ENCODE measurements at regions not wholly inside any gene's neighbourhood (a gene's known extent, or its start where the extent isn't known, plus 50 kb on each side); places are given as distances from the start of the nearest gene placed in this dataset.

GRCh38 chr14:101135796-101136742 lies 232.5 kb upstream of the RTL1 start:
- DNase-seq (ENCODE audit: low spot score): no peak

- no peak for DNase-seq (ENCODE audit: low spot score)
These were observed 233.7 kb upstream of the RTL1 start for GRCh38 chr14:101137234-101137633.

DNA sequence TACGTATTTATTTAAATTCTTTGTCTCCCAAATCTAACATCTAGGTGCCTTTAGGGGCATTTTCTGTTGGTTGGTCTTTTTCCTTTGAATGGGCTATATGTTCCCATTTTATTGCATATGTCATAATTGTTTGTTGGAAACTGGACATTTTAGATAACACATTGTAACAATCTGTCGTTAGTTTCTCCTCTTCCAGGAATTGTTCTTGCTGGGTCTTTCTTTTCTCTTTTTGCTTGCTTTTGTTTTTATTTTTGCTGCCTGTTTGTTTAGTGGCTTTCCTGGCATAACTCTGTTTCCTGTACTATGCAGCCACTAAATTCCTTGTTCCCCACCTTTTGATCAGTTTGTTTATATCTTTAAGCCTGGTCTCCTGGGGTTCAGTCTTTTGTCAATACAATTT lies 244.3 kb upstream of the RTL1 start:
- DNase-seq (ENCODE audit: low spot score): no peak

GRCh38 chr14:101150039-101150610 lies 246.6 kb upstream of the RTL1 start:
- DNase-seq (ENCODE audit: low spot score): no peak

GRCh38 chr14:101151226-101151926 lies 247.9 kb upstream of the RTL1 start:
- DNase-seq (ENCODE audit: low spot score): peak; percentile 29

- DNase-seq (ENCODE audit: low spot score): no peak
These were observed 248.4 kb upstream of the RTL1 start for GRCh38 chr14:101151927-101152305.

DNA sequence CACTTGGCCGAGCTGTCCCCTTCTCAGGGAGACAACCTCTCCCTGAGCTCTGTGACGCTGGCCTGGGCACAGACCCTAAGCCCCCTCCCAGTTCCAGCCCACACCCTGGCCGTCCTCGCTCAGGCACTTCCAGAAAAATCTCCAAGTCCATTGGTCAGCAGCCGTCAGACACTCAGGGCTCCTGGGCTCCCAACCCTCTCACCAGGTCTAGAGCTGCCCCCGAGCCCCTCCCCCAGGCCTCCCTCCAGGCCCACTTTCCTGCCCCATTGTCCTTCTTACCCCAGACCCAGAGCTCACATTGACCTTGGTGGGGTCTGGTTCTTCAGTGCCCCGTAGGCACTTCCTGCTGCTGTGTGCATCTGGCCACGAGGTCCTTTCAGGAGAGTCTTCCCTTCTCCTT lies 249.3 kb upstream of the RTL1 start:
- no peak for DNase-seq (ENCODE audit: low spot score)

GRCh38 chr14:101153691-101154090 lies 250.2 kb upstream of the RTL1 start:
- no peak for DNase-seq (ENCODE audit: low spot score)

DNA sequence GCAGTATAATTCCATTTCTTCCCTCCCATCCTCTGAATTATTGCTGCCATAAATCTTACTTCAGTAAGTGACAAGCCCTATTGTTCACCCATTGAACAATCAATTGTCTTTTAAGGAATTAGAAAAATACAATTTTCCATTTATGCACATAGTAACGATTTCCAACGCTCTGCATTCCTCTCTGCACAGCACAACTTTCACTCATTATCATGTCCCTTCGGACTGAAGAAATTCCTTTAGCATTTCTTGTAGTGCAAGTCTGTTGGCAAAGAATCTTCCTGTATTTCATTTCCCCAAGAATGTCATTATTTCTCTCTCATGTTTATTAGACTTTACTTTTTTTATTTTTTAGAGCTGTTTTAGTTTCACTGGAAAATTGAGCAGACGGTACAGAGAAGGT lies 252.1 kb upstream of the RTL1 start:
- no peak for DNase-seq (ENCODE audit: low spot score)

- no peak for DNase-seq (ENCODE audit: low spot score)
These were observed 263.9 kb upstream of the RTL1 start for GRCh38 chr14:101167428-101167827.

GRCh38 chr14:101169267-101169666 lies 265.7 kb upstream of the RTL1 start:
- no peak for DNase-seq (ENCODE audit: low spot score)

- no peak for DNase-seq (ENCODE audit: low spot score)
These were observed 268.1 kb upstream of the RTL1 start for GRCh38 chr14:101171650-101172049.

- no peak for DNase-seq (ENCODE audit: low spot score)
These were observed 270.4 kb upstream of the RTL1 start for GRCh38 chr14:101173698-101174521.

DNA sequence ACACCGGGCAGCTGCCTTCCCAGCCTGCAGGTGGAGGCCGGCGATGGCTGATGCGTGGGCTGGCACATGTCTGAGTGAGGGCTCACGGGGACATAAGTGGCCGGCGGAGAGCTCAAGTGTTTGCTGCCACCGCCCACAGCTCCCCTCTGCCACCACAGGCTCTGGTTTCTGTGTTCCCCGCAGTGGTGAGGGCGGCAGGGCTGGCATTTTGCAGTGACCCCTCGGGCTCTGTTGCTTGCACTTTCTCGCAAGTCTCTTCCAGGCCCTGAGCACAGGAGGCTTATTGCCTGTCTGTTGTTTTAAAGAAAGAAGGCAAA lies 271.0 kb upstream of the RTL1 start:
- no peak for DNase-seq (ENCODE audit: low spot score)

GRCh38 chr14:101174980-101175606 lies 271.6 kb upstream of the RTL1 start:
- no peak for DNase-seq (ENCODE audit: low spot score)

GRCh38 chr14:101175731-101176534 lies 272.4 kb upstream of the RTL1 start:
- no peak for DNase-seq (ENCODE audit: low spot score)

GRCh38 chr14:101176535-101177205 lies 273.1 kb upstream of the RTL1 start:
- DNase-seq (ENCODE audit: low spot score): no peak

DNA sequence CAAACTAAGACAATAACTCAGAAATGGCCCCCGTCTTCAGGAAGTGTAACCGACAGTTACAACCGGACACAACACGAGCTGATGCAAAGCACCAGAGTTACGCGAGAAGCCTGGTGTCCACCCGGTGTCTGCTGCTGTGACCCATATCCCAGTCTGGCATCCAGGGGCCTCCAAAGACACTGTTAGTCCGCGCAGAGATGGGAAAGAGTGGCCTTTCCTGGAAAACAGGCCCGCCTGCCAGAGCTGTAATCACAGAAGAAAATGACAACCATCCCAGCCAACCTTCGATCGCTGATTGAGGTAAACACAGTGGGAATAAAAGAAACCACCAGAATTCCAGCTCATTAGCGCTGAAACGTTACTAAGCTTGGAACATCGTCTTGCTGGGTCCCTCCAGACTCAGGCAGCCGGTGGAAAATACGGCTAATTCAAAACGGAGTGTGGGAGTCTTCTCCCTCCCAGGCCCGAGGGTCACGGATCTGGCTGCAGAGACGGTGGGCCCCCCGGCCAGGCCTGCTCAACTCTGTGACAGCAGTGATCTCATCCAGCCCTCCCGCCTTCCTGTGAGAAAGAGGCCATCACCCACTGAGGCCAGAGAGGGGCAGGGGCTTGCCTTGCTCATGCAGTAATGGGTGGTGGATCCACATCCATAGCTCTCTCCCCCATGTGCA lies 273.9 kb upstream of the RTL1 start:
- no peak for DNase-seq (ENCODE audit: low spot score)

DNA sequence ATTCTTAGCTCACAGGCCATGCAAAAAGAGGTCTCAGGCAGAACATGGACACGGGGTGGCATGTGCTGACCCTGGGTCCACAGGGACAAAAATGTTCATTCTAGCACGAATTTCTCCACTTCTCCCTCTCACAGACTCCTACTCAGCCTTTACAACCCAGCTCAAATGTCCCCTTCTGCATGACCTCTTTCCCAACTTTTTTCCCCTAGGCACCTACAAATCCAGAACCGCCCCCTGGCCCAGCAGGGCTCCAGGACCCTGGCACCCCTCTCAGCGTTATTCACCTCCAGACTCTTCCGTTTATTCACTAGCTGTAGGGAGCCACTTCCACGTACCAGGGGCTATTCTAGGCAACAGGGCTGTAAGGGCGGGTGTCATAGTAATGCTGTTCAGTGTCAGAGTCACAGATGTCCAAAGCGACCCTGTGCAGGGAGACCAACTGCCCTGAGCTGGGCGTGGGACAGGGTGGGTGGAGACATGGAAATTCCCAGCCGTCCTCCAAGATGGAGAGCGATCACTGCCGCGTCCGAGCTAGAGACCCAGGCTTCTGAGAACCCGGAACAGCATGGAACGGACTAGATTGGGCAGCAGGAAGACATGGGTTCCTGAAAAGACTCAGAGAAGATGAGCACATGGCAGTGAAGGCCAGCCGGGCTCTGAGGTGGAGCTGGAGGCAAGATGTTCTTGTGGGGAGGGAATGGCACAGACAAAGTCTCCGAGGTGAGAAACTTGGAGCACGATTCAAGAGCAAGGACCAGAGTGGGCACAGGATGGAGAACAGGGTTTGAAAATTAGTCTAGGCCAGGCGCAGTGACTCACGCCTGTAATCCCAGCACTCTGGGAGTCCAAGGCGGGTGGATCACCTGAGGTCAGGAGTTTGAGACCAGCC lies 274.9 kb upstream of the RTL1 start:
- no peak for DNase-seq (ENCODE audit: low spot score)

All from LoVo (cell line).